ENCODE measurements at regions not wholly inside any gene's neighbourhood (a gene's known extent, or its start where the extent isn't known, plus 50 kb on each side); places are given as distances from the start of the nearest gene placed in this dataset.

DNA sequence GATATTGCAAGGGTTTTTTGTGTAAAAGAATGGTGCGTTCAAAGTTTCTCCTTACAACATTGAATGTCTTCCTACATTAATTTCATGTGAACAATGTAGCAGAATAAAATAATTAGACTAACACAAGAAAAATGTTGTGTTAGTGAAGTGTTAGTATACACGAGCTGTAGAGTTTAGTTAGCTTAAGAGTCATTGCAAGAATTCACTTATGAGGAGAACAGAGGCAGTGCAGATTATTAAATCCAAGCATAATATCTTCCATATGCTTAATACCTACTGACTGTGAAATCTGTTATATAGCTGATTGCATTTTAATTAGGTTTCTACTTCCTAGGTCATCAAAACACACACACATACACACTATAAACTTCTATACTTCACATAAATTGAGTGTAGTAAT, 959.0 kb downstream of the FAT4 start:
- TF ChIP-seq EP300 (IDR thresholded peaks at IDR 0.05): no peak
- TF ChIP-seq, protein P1, sequence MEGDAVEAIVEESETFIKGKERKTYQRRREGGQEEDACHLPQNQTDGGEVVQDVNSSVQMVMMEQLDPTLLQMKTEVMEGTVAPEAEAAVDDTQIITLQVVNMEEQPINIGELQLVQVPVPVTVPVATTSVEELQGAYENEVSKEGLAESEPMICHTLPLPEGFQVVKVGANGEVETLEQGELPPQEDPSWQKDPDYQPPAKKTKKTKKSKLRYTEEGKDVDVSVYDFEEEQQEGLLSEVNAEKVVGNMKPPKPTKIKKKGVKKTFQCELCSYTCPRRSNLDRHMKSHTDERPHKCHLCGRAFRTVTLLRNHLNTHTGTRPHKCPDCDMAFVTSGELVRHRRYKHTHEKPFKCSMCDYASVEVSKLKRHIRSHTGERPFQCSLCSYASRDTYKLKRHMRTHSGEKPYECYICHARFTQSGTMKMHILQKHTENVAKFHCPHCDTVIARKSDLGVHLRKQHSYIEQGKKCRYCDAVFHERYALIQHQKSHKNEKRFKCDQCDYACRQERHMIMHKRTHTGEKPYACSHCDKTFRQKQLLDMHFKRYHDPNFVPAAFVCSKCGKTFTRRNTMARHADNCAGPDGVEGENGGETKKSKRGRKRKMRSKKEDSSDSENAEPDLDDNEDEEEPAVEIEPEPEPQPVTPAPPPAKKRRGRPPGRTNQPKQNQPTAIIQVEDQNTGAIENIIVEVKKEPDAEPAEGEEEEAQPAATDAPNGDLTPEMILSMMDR (IDR thresholded peaks at IDR 0.05): no peak
